Natural killer cell (primary cell): ENCODE measurements at regions not wholly inside any gene's neighbourhood (a gene's known extent, or its start where the extent isn't known, plus 50 kb on each side); places are given as distances from the start of the nearest gene placed in this dataset.

ENCODE experiments used
- ATAC-seq, 3 donors: fragments of 150-1000 bp in 2 of 3; fragments of 200-7000 bp in 1 of 3; cut with Tn5 transposase; 1 replicate in 1 of 3; 2 replicates in 2 of 3; pipeline ENCODE4 v1.10.0; 2021; ENCODE audit warnings: mild to moderate bottlenecking in 2 of 3, moderate library complexity in 2 of 3
- DNase-seq, 2 donors: peaks; one replicate each; pipeline versions ENCODE4 v3.0.0 to v3.0.0-alpha.2; 2013 to 2021; ENCODE audit warnings: mixed read lengths in 1 of 2
- H3K27ac ChIP-seq: one replicate; pipeline ENCODE4 v1.5.1; 2013; ENCODE audit warnings: mild to moderate bottlenecking, low read length
- H3K27me3 ChIP-seq: one replicate; pipeline ENCODE4 v1.6.1; 2013; ENCODE audit warnings: low read length; ENCODE audit not compliant: control insufficient read depth, insufficient read depth
- H3K36me3 ChIP-seq: one replicate; pipeline ENCODE4 v1.6.1; 2013; ENCODE audit warnings: low read length; ENCODE audit not compliant: control insufficient read depth, insufficient read depth
- H3K4me1 ChIP-seq: one replicate; pipeline ENCODE4 v1.6.1; 2013; ENCODE audit warnings: low read length; ENCODE audit not compliant: control insufficient read depth, insufficient read depth
- H3K4me3 ChIP-seq: one replicate; pipeline ENCODE4 v1.5.1; 2013; ENCODE audit warnings: low read length
- H3K9me3 ChIP-seq: one replicate; pipeline ENCODE4 v1.6.1; 2013; ENCODE audit warnings: low read length; ENCODE audit not compliant: control insufficient read depth, insufficient read depth
- H3K27ac Mint-ChIP-seq, 2 donors: one replicate each; pipeline ENCODE4 v1.8.0; 2022; ENCODE audit warnings: mild to moderate bottlenecking in 2 of 2, mixed read lengths in 2 of 2, moderate library complexity in 1 of 2
- H3K27me3 Mint-ChIP-seq, 2 donors: one replicate each; pipeline ENCODE4 v1.8.0; 2022; ENCODE audit warnings: low read depth in 2 of 2, mixed read lengths in 2 of 2
- H3K36me3 Mint-ChIP-seq: one replicate; pipeline ENCODE4 v1.8.0; 2022; ENCODE audit warnings: mixed read lengths
- H3K4me1 Mint-ChIP-seq, 2 donors: one replicate each; pipeline ENCODE4 v1.8.0; 2022; ENCODE audit warnings: mixed read lengths in 2 of 2
- H3K4me3 Mint-ChIP-seq: one replicate; pipeline ENCODE4 v1.8.0; 2022; ENCODE audit warnings: mild to moderate bottlenecking, moderate library complexity, mixed read lengths
- H3K9me3 Mint-ChIP-seq, 2 donors: one replicate each; pipeline ENCODE4 v1.8.0; 2022; ENCODE audit warnings: mixed read lengths in 2 of 2
- CTCF ChIP-seq: fragments of 200-600 bp; IDR thresholded peaks from one replicate; pipeline ENCODE4 v1.8.0; 2022; ENCODE audit warnings: antibody characterized with exemption
- WGBS: methylation state at CpG from one replicate; pipeline ENCODE4 v1.1.7; 2013; ENCODE audit warnings: missing lambda C conversion rate; ENCODE audit not compliant: insufficient coverage; 5-methylcytosine and 5-hydroxymethylcytosine counted together
- intact Hi-C: fragments of 100-400 bp; cut with micrococcal nuclease; formaldehyde crosslinking; loops from one replicate; pipeline ENCODE4 v1.14.2; 2022

GRCh38 chr2:150542692-150543091 is 55.2 kb upstream of the RND3 start:
- H3K36me3 Mint-ChIP-seq = no peaks in the 10 kb centered on the region
- no peak for TF ChIP-seq CTCF
- no peaks in the 10 kb centered on the region for H3K27me3 ChIP-seq
- no peak overlapping the region for H3K27ac ChIP-seq
- H3K36me3 ChIP-seq = no peaks in the 10 kb centered on the region
- intact Hi-C loops = no loop called here
- no peak for DNase-seq
- no peaks in the 10 kb centered on the region for H3K4me1 ChIP-seq
- no peak overlapping the region for H3K27ac Mint-ChIP-seq
- H3K4me3 Mint-ChIP-seq = no peak overlapping the region
- no peak for ATAC-seq
- no peak overlapping the region for H3K4me3 ChIP-seq
- 97% methylated on average over 30 of the region's 30 CpGs for WGBS
- no peaks in the 10 kb centered on the region for H3K27me3 Mint-ChIP-seq
- H3K9me3 ChIP-seq = peaks cover 3% of the 10 kb centered on the region
- peaks cover 2 to 6% of the 10 kb centered on the region in 2 donors for H3K9me3 Mint-ChIP-seq
- no peaks in the 10 kb centered on the region for H3K4me1 Mint-ChIP-seq

GRCh38 chr2:150542172-150542571 is 54.7 kb upstream of the RND3 start:
- WGBS = 98% methylated on average over 4 of the region's 19 CpGs
- Histone ChIP-seq H3K27me3 (no peaks in the 10 kb centered on the region), H3K4me3 (no peak overlapping the region), H3K36me3 (no peaks in the 10 kb centered on the region), H3K27ac (no peak overlapping the region), H3K4me1 (no peaks in the 10 kb centered on the region), H3K9me3 (peaks cover 3% of the 10 kb centered on the region)
- peaks cover 2 to 6% of the 10 kb centered on the region in 2 donors for H3K9me3 Mint-ChIP-seq
- intact Hi-C loops = no loop called here
- H3K27me3 Mint-ChIP-seq = no peaks in the 10 kb centered on the region
- no peaks in the 10 kb centered on the region for H3K4me1 Mint-ChIP-seq
- no peak overlapping the region for H3K4me3 Mint-ChIP-seq
- DNase-seq (no peak), ATAC-seq (no peak)
- H3K36me3 Mint-ChIP-seq = no peaks in the 10 kb centered on the region
- H3K27ac Mint-ChIP-seq = no peak overlapping the region
- no peak for TF ChIP-seq CTCF

GRCh38 chr2:150538651-150539201 is 51.3 kb upstream of the RND3 start:
- Mint-ChIP-seq H3K9me3 (peaks cover 7 to 8% of the 10 kb centered on the region in 2 donors), H3K36me3 (no peaks in the 10 kb centered on the region), H3K27me3 (no peaks in the 10 kb centered on the region), H3K4me1 (no peaks in the 10 kb centered on the region), H3K27ac (no peak overlapping the region), H3K4me3 (no peak overlapping the region)
- Histone ChIP-seq H3K9me3 (peaks cover 3% of the 10 kb centered on the region), H3K4me1 (no peaks in the 10 kb centered on the region), H3K36me3 (no peaks in the 10 kb centered on the region), H3K4me3 (no peak overlapping the region), H3K27ac (no peak overlapping the region), H3K27me3 (no peaks in the 10 kb centered on the region)
- intact Hi-C loops = no loop called here
- 89% methylated on average over 6 of the region's 7 CpGs for WGBS
- no peak for DNase-seq
- no peak for ATAC-seq
- TF ChIP-seq CTCF = no peak
